H1 (cell line): ENCODE measurements at regions not wholly inside any gene's neighbourhood (a gene's known extent, or its start where the extent isn't known, plus 50 kb on each side); places are given as distances from the start of the nearest gene placed in this dataset.

Source experiments
- CTCF ChIA-PET: fragments of 300-600 bp; sonication (Branson Sonifier 250); formaldehyde crosslinking; loops from one replicate; lab custom pipeline; 2021; ENCODE audit not compliant: partially characterized antibody; lab: Charles Lee
- POLR2A ChIA-PET: fragments of 300-600 bp; sonication (Branson Sonifier 250); formaldehyde crosslinking; loops from one replicate; lab custom pipeline; 2021; ENCODE audit warnings: inconsistent platforms; ENCODE audit not compliant: partially characterized antibody; lab: Charles Lee
- DNase-seq, 2 experiments: peaks; one replicate each; pipeline versions ENCODE4 v3.0.0 to v3.0.0-alpha.2; 2010 to 2022; ENCODE audit warnings: low spot score in 2 of 2, low read depth in 1 of 2, mixed read lengths in 1 of 2
- FAIRE-seq: peaks from 2 replicates; lab custom pipeline; 2011; peaks lifted over from hg19 to GRCh38; lab: Jason Lieb, UNC
- H2AFZ ChIP-seq: 2 replicates; pipeline ENCODE4 v1.8.1; 2012; ENCODE audit warnings: low read length, inconsistent platforms
- H2AK5ac ChIP-seq: 2 replicates; pipeline ENCODE4 v1.6.1; 2013; ENCODE audit warnings: low read depth, low read length
- H2BK120ac ChIP-seq: replicated peaks from 2 replicates; pipeline ENCODE3; 2013; ENCODE audit warnings: low read depth, low read length, inconsistent platforms
- H2BK12ac ChIP-seq: 2 replicates; pipeline ENCODE4 v1.6.1; 2013; ENCODE audit warnings: low read depth, low read length
- H2BK15ac ChIP-seq: 2 replicates; pipeline ENCODE4 v1.6.1; 2013; ENCODE audit warnings: low read length
- H2BK20ac ChIP-seq: 2 replicates; pipeline ENCODE4 v1.6.1; 2013; ENCODE audit warnings: low read length
- H2BK5ac ChIP-seq: 2 replicates; pipeline ENCODE4 v1.6.1; 2013; ENCODE audit warnings: low read depth, low read length
- H3K14ac ChIP-seq: 2 replicates; pipeline ENCODE4 v1.6.1; 2013; ENCODE audit warnings: inconsistent platforms; ENCODE audit not compliant: insufficient read length
- H3K18ac ChIP-seq: 2 replicates; pipeline ENCODE4 v1.6.1; 2013; ENCODE audit warnings: low read length; ENCODE audit errors: extremely low read depth
- H3K23ac ChIP-seq: 2 replicates; pipeline ENCODE4 v1.6.1; 2013; ENCODE audit warnings: inconsistent platforms; ENCODE audit not compliant: insufficient read length
- H3K23me2 ChIP-seq: 2 replicates; pipeline ENCODE4 v1.6.1; 2013; ENCODE audit warnings: low read depth, low read length
- H3K27ac ChIP-seq: 2 replicates; pipeline ENCODE4 v1.6.1; 2011; ENCODE audit warnings: low read depth, low read length, inconsistent platforms
- H3K27me3 ChIP-seq, 4 experiments: replicated peaks in 1 of 4; 1 replicate in 1 of 4; 2 replicates in 3 of 4; pipeline versions ENCODE4 v1.6.1 to v1.8.1; 2011 to 2013; ENCODE audit warnings: low read length in 3 of 4, mild to moderate bottlenecking in 3 of 4, inconsistent platforms in 2 of 4, mixed read lengths in 2 of 4, moderate library complexity in 1 of 4; ENCODE audit not compliant: control insufficient read depth in 3 of 4, insufficient read depth in 3 of 4; ENCODE audit errors: extremely low read depth in 1 of 4
- H3K36me3 ChIP-seq, 4 experiments: 2 replicates each; pipeline versions ENCODE4 v1.6.1 to v1.8.1; 2011 to 2013; ENCODE audit warnings: mild to moderate bottlenecking in 4 of 4, low read length in 3 of 4, moderate library complexity in 2 of 4, control low read depth in 1 of 4, inconsistent platforms in 1 of 4; ENCODE audit not compliant: insufficient read depth in 4 of 4, control insufficient read depth in 2 of 4
- H3K4ac ChIP-seq: replicated peaks from 2 replicates; pipeline ENCODE3; 2013; ENCODE audit warnings: low read length, low read depth, mixed read lengths, inconsistent platforms; ENCODE audit not compliant: insufficient read length
- H3K4me1 ChIP-seq, 4 experiments: replicated peaks in 1 of 4; 1 replicate in 1 of 4; 2 replicates in 3 of 4; pipeline versions ENCODE4 v1.6.1 to v1.8.1; 2011 to 2013; ENCODE audit warnings: low read length in 3 of 4, inconsistent platforms in 2 of 4, mixed read lengths in 1 of 4; ENCODE audit not compliant: insufficient read depth in 4 of 4, control insufficient read depth in 3 of 4
- H3K4me2 ChIP-seq, 2 experiments: 2 replicates each; pipeline versions ENCODE4 v1.6.1 to v1.8.1; 2011 to 2013; ENCODE audit warnings: low read depth in 2 of 2, low read length in 2 of 2, control low read depth in 1 of 2, inconsistent platforms in 1 of 2, mild to moderate bottlenecking in 1 of 2; ENCODE audit not compliant: insufficient read depth in 1 of 2
- H3K4me3 ChIP-seq, 4 experiments: fragments of 200-600, 300-600 bp in 1 of 4; sonication (generic), shearing (Covaris generic), sonication (Bioruptor Twin) in 1 of 4; 2 replicates each; pipeline versions ENCODE4 v1.5.1 to v1.8.1; 2011 to 2016; ENCODE audit warnings: low read length in 4 of 4, low read depth in 3 of 4, control low read depth in 2 of 4, inconsistent platforms in 2 of 4, mild to moderate bottlenecking in 2 of 4, mixed read lengths in 1 of 4, moderate library complexity in 1 of 4; ENCODE audit not compliant: insufficient read depth in 2 of 4; ENCODE audit errors: extremely low read depth in 1 of 4
- H3K56ac ChIP-seq: replicated peaks from 2 replicates; pipeline ENCODE3; 2013; ENCODE audit warnings: low read depth, mild to moderate bottlenecking, mixed read lengths, low read length, inconsistent platforms; ENCODE audit not compliant: insufficient read length
- H3K79me1 ChIP-seq: 2 replicates; pipeline ENCODE4 v1.6.1; 2013; ENCODE audit warnings: low read depth, low read length, control low read depth
- H3K79me2 ChIP-seq, 2 experiments: 2 replicates each; pipeline versions ENCODE4 v1.6.1 to v1.8.1; 2012 to 2013; ENCODE audit warnings: low read length in 2 of 2, mild to moderate bottlenecking in 2 of 2, inconsistent platforms in 1 of 2; ENCODE audit not compliant: insufficient read depth in 2 of 2, control insufficient read depth in 1 of 2
- H3K9ac ChIP-seq, 4 experiments: replicated peaks in 1 of 4; 1 replicate in 1 of 4; 2 replicates in 3 of 4; pipeline versions ENCODE4 v1.6.1 to v1.8.1; 2011 to 2013; ENCODE audit warnings: low read depth in 3 of 4, low read length in 3 of 4, control low read depth in 2 of 4, mild to moderate bottlenecking in 2 of 4, moderate library complexity in 2 of 4, inconsistent platforms in 1 of 4; ENCODE audit errors: extremely low read depth in 1 of 4
- H3K9me3 ChIP-seq, 2 experiments: 2 replicates each; pipeline versions ENCODE4 v1.6.1 to v1.8.1; 2012 to 2013; ENCODE audit warnings: mild to moderate bottlenecking in 2 of 2, moderate library complexity in 2 of 2, control low read depth in 1 of 2, inconsistent platforms in 1 of 2, low read depth in 1 of 2, low read length in 1 of 2, mixed read lengths in 1 of 2; ENCODE audit not compliant: insufficient read depth in 2 of 2
- H4K20me1 ChIP-seq, 2 experiments: replicated peaks in 1 of 2; 2 replicates each; pipeline versions ENCODE3 to v1.8.1; 2011 to 2013; ENCODE audit warnings: inconsistent platforms in 2 of 2, low read length in 2 of 2, mild to moderate bottlenecking in 1 of 2; ENCODE audit not compliant: insufficient read depth in 2 of 2, control insufficient read depth in 1 of 2
- H4K5ac ChIP-seq: 2 replicates; pipeline ENCODE4 v1.6.1; 2013; ENCODE audit warnings: low read length, low read depth, mixed read lengths, inconsistent platforms; ENCODE audit not compliant: insufficient read length
- H4K8ac ChIP-seq: 2 replicates; pipeline ENCODE4 v1.8.0; 2013; ENCODE audit warnings: mild to moderate bottlenecking, moderate library complexity, low read length, inconsistent platforms; ENCODE audit not compliant: insufficient read depth; ENCODE audit errors: extremely low read depth
- H4K91ac ChIP-seq: replicated peaks from 2 replicates; pipeline ENCODE3; 2013; ENCODE audit warnings: low read length, mixed read lengths, inconsistent platforms; ENCODE audit not compliant: insufficient read length
- BACH1 ChIP-seq: IDR thresholded peaks from 2 replicates; pipeline ENCODE4 v1.6.1; 2012; ENCODE audit warnings: low read length, improper control_type of control experiment
- BCL11A ChIP-seq, 2 experiments: IDR thresholded peaks; one replicate each; pipeline ENCODE4 v1.6.1; 2011; ENCODE audit warnings: low read depth in 2 of 2, low read length in 2 of 2, mild to moderate bottlenecking in 2 of 2
- CHD2 ChIP-seq: IDR thresholded peaks from 2 replicates; pipeline ENCODE4 v1.6.1; 2012; ENCODE audit warnings: low read length, improper control_type of control experiment
- PHF8 ChIP-seq: fragments of 200-600 bp; sonication (generic); conservative IDR thresholded peaks from 2 replicates; pipeline ENCODE4 v1.7.1; 2012; ENCODE audit warnings: low read depth, mild to moderate bottlenecking, inconsistent platforms, low read length, moderate library complexity
- SRF ChIP-seq: IDR thresholded peaks from 2 replicates; pipeline ENCODE4 v1.6.1; 2011; ENCODE audit warnings: mild to moderate bottlenecking, low read depth, low read length, moderate library complexity
- TAF1 ChIP-seq: IDR thresholded peaks from 2 replicates; pipeline ENCODE4 v1.6.1; 2011; ENCODE audit warnings: mild to moderate bottlenecking, low read depth, low read length
- USF2 ChIP-seq: IDR thresholded peaks from 2 replicates; pipeline ENCODE4 v1.6.1; 2011; ENCODE audit warnings: low read length, improper control_type of control experiment
- WGBS, 2 experiments: shearing (Covaris generic) in 1 of 2; methylation state at CpG; one replicate each; pipeline versions ENCODE4 v1.1.6 to v1.1.7; 2013 to 2015; ENCODE audit warnings: low lambda C conversion rate in 2 of 2, mixed read lengths in 2 of 2, inconsistent platforms in 1 of 2, low coverage in 1 of 2, missing lambda C conversion rate in 1 of 2; ENCODE audit not compliant: insufficient replicate concordance in 2 of 2, insufficient coverage in 1 of 2, insufficient read length in 1 of 2; ENCODE audit errors: extremely low coverage in 1 of 2, missing lambda C conversion rate in 1 of 2; 5-methylcytosine and 5-hydroxymethylcytosine counted together

- no peak overlapping the region for H3K4me3 ChIP-seq
- no peak overlapping the region for H2AK5ac ChIP-seq
- no peak overlapping the region for H2AFZ ChIP-seq
- H2BK15ac ChIP-seq = no peak overlapping the region
- no peak overlapping the region for H3K18ac ChIP-seq
- no peak for FAIRE-seq
- no peak for DNase-seq
- H3K36me3 ChIP-seq = no peaks in the 10 kb centered on the region
- no peak overlapping the region for H4K8ac ChIP-seq
- H3K27ac ChIP-seq = no peak overlapping the region
- TF ChIP-seq BACH1 (no peak), CHD2 (no peak), USF2 (no peak), PHF8 (no peak), BCL11A (IDR thresholded peaks at IDR 0.05; ENCODE audit: low read depth in 2 of 2, low read length in 2 of 2) (no peak), SRF (no peak), TAF1 (no peak)
- H2BK120ac ChIP-seq = no peak overlapping the region
- H3K4me2 ChIP-seq = no peak overlapping the region
- H4K91ac ChIP-seq = no peak overlapping the region
- H3K27me3 ChIP-seq = no peaks in the 10 kb centered on the region
- no peak overlapping the region for H2BK5ac ChIP-seq
- H3K79me2 ChIP-seq = no peaks in the 10 kb centered on the region
- no peak overlapping the region for H3K9ac ChIP-seq
- POLR2A ChIA-PET = no interaction called here
- no peak overlapping the region for H3K4ac ChIP-seq
- no peak overlapping the region for H3K56ac ChIP-seq
- no peaks in the 10 kb centered on the region for H3K9me3 ChIP-seq
- 87% methylated on average over 3 of the region's 3 CpGs; no CpG with 5 or more reads in 1 of the 2 experiments for WGBS, 2 experiments
- peaks cover 0 to 4% (median 1%) of the 10 kb centered on the region in 4 experiments; a peak in 3 of 7 replicates for H3K4me1 ChIP-seq
- no peak overlapping the region for H3K14ac ChIP-seq
- CTCF ChIA-PET = interaction anchor here (0.9 to 1.1 kb wide), 2 partner anchors 15 to 58 kb away, joined by 3 read pairs; no protein-coding TSS in a partner anchor
- no peak overlapping the region for H2BK12ac ChIP-seq
- no peaks in the 10 kb centered on the region for H4K20me1 ChIP-seq
- H3K79me1 ChIP-seq = no peaks in the 10 kb centered on the region
- no peak overlapping the region for H4K5ac ChIP-seq
- no peak overlapping the region for H3K23ac ChIP-seq
- H2BK20ac ChIP-seq = no peak overlapping the region
- no peaks in the 10 kb centered on the region for H3K23me2 ChIP-seq
Observed at GRCh38 chr3:70729845-70730244, 417.4 kb upstream of the MDFIC2 start.
